ENCODE measurements at regions not wholly inside any gene's neighbourhood (a gene's known extent, or its start where the extent isn't known, plus 50 kb on each side); places are given as distances from the start of the nearest gene placed in this dataset.

GRCh38 chr5:8919096-8919495 lies 626.8 kb downstream of the SEMA5A start:
- no peak overlapping the region for H3K4me3 ChIP-seq

GRCh38 chr5:8923526-8923925 lies 622.3 kb downstream of the SEMA5A start:
- Histone ChIP-seq H3K9me3 (no peaks in the 10 kb centered on the region), H3K27me3 (no peaks in the 10 kb centered on the region), H3K4me3 (no peak overlapping the region), H3K4me1 (no peaks in the 10 kb centered on the region), H3K27ac (no peak overlapping the region), H3K36me3 (no peaks in the 10 kb centered on the region)
- intact Hi-C loops (cut with DNase I; ENCODE audit: low total_unique reads): no loop called here
- no peak for DNase-seq
- TF ChIP-seq CTCF (IDR thresholded peaks at IDR 0.05): no peak

More at GRCh38 chr5:8919096-8919495, 626.8 kb downstream of the SEMA5A start:
- Histone ChIP-seq H3K27me3 (no peaks in the 10 kb centered on the region), H3K36me3 (no peaks in the 10 kb centered on the region), H3K9me3 (no peaks in the 10 kb centered on the region), H3K27ac (no peak overlapping the region), H3K4me1 (no peaks in the 10 kb centered on the region)
- no peak for DNase-seq
- intact Hi-C loops (cut with DNase I; ENCODE audit: low total_unique reads): no loop called here
- TF ChIP-seq CTCF (IDR thresholded peaks at IDR 0.05): no peak

- Histone ChIP-seq H3K4me3 (no peak overlapping the region), H3K27ac (no peak overlapping the region), H3K9me3 (no peaks in the 10 kb centered on the region), H3K36me3 (no peaks in the 10 kb centered on the region), H3K27me3 (no peaks in the 10 kb centered on the region), H3K4me1 (no peaks in the 10 kb centered on the region)
- DNase-seq: no peak
- intact Hi-C loops (cut with DNase I; ENCODE audit: low total_unique reads): no loop called here
- TF ChIP-seq CTCF (IDR thresholded peaks at IDR 0.05): no peak
These were observed 621.7 kb downstream of the SEMA5A start for GRCh38 chr5:8924054-8924793.

- no peaks in the 10 kb centered on the region for H3K4me1 ChIP-seq
- H3K36me3 ChIP-seq: no peaks in the 10 kb centered on the region
- TF ChIP-seq CTCF (IDR thresholded peaks at IDR 0.05): no peak
- no peak overlapping the region for H3K27ac ChIP-seq
- intact Hi-C loops (cut with DNase I; ENCODE audit: low total_unique reads): no loop called here
- H3K4me3 ChIP-seq: no peak overlapping the region
- no peaks in the 10 kb centered on the region for H3K27me3 ChIP-seq
- no peaks in the 10 kb centered on the region for H3K9me3 ChIP-seq
- no peak for DNase-seq
These were observed 615.9 kb downstream of the SEMA5A start for GRCh38 chr5:8930021-8930420.

- intact Hi-C loops (cut with DNase I; ENCODE audit: low total_unique reads): no loop called here
- Histone ChIP-seq H3K4me1 (no peaks in the 10 kb centered on the region), H3K27ac (no peak overlapping the region), H3K36me3 (no peaks in the 10 kb centered on the region), H3K9me3 (peaks cover 4 to 10% (median 10%) of the 10 kb centered on the region in 3 donors), H3K27me3 (no peaks in the 10 kb centered on the region), H3K4me3 (no peak overlapping the region)
- no peak for DNase-seq
- no peak for TF ChIP-seq CTCF (IDR thresholded peaks at IDR 0.05)
These were observed 611.4 kb downstream of the SEMA5A start for GRCh38 chr5:8934455-8934854.

Measured in tibial artery (tissue), 4 donors.